Activated CD4-positive, alpha-beta T cell treated with anti-CD3 and anti-CD28 coated beads, Interleukin-2, amount 50 U/mL, for 4 hours (primary cell): ENCODE measurements at regions not wholly inside any gene's neighbourhood (a gene's known extent, or its start where the extent isn't known, plus 50 kb on each side); places are given as distances from the start of the nearest gene placed in this dataset.

ENCODE experiments used
- DNase-seq, 2 experiments: peaks; one replicate each; pipeline ENCODE4 v3.0.0-alpha.2; 2020

DNA sequence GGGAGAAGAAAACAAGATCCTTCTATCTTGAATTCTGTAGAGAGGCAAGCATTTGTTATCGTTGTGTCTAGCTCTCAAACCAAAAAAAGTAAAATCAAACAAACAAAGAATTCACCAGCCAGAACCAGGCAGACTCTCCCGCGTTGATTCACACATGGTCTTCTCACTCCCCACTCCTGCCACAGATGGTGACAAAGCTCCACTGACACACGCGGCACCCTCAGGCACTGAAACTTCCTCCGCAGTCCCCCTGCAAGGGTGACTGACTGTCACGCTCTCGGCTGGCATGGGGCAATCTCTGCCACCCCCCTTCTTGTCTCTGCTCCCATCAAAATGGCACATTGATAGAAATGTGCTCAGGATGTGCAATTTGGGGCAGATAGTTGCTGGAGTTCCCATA lies 304.9 kb downstream of the DHX15 start:
- DNase-seq: no peak

DNA sequence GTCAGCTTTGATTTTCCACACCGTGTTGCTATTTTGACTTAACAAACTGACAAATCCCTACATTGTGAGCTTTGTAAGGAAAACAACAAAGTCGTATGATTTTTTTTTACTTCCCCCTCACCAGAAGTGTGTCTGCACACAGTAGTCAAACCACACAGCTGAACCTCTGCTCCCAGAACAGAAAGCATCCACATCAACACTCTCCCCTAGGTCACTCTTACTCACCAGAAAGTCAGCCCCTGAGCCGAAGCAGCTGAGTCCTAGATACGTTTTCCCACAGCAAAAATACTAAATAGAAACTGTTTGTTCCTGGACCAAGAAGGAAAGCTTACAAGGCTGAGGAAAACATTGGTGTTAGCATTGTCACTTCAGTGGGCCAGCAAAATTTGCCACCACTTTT lies 305.7 kb downstream of the DHX15 start:
- DNase-seq: no peak

- no peak for DNase-seq
These were observed 309.9 kb downstream of the DHX15 start for GRCh38 chr4:24274381-24274941.

- DNase-seq: no peak
These were observed 311.2 kb downstream of the DHX15 start for GRCh38 chr4:24273136-24273535.

- no peak for DNase-seq
These were observed 317.2 kb downstream of the DHX15 start for GRCh38 chr4:24266951-24267722.

DNA sequence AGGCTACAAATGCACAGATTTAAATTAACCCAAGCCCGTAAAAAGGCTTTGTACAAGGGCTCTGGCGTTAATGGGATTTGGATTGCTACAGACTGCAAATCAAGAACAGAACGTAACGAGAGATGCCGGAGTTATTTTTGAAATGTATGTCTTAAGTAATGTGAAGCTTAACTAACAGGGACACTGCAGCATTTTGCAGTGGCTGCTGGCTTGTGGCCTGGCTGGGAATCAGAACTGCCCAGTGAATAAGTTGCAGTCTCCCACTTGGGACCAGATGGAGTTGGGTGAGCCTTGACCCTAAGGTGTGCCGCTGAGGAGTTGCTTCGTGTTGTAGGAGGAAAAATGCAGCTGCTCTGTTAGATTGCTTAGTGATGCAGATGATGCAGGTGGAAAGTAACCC lies 318.4 kb downstream of the DHX15 start:
- DNase-seq: no peak

DNA sequence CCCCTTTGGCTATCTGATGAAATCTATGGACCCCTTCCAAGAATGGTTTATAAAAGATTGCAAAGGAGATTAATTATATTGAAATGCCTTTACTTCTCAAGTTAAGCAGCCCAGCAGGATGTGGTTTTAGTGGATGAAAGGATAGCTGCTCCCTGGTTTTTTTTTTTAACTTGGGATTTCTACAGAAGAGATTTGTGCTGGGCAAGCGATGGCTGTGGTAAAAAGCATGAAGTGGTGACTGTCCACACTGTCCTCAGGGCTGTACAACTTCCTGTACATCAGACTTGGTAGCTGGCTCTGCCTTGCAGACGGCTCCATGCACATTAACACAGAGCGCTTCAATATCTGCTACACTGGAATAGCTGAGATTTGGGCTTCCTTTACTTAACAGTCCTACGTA lies 321.7 kb downstream of the DHX15 start:
- no peak for DNase-seq

- DNase-seq: no peak
These were observed 322.3 kb downstream of the DHX15 start for GRCh38 chr4:24262084-24262483.

DNA sequence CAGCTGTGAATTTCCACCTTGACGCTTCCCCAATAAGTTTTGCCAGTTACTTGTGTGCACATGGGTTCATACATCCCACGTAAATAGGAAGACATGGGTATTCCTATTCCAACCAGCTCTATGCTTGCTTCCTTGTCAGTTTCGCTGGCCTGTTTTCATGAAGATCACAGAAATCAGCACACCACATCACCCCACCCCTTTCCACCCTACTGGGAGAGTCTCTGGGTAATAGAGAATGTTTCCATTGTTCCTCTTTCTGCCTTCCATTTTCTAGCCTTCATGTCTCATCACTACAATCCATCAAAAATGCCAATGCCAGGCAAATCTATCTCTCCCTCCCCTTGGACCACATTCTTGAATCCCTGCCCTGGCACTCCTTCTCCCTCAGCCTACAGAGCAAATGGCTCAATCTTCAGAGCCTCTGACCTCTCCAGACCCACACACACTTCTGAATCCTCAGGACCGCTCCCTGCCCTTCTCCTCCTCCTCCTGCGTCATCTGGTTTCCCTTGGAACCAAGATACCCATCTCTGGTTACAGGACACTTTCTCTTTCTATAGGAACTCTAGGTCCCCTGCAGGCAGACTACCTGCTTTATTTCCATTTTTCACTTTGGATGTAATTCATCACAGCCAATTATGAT lies 323.3 kb downstream of the DHX15 start:
- no peak for DNase-seq

GRCh38 chr4:24260133-24260715 lies 324.1 kb downstream of the DHX15 start:
- DNase-seq: no peak

- no peak for DNase-seq
These were observed 327.8 kb downstream of the DHX15 start for GRCh38 chr4:24256547-24256946.

GRCh38 chr4:24256066-24256465 lies 328.3 kb downstream of the DHX15 start:
- DNase-seq: no peak

DNA sequence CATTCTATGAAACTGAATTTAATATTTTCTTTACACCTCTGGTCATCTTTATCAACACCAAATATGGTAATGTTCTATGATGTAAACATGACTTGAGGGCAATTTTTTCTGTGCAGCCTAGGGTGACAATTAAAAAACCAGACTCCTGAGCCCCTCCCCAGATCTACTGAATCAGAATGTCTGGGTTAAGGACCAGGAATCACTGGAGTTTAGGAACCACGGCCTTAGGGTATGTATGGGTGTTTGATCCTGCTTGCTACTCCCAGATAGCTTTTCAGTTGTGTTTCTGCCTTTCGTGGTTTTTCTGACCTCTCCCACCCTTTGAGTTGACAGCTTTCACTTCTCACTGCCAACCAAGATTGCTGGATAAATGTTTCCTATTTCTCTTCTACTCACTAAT lies 332.2 kb downstream of the DHX15 start:
- DNase-seq: no peak

DNA sequence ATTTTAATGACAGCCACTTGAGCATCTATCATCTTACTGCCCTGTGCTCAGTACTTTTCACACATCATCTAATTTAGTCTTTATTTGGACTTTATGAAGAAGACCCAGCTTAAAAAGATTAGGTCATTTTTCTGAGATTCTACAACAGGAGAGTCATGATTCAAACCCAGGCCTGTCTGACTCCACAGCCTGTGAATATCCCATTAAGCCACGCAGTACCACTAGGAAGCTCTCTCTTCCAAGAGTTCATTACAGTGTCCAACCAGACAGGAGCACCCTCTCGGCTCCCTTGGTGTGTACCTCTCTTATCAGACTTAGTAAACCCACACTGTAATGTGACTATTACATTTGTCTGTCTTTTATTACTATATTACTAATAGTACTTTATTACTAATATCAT lies 332.8 kb downstream of the DHX15 start:
- DNase-seq: no peak

- no peak for DNase-seq
These were observed 334.4 kb downstream of the DHX15 start for GRCh38 chr4:24249972-24250371.

DNA sequence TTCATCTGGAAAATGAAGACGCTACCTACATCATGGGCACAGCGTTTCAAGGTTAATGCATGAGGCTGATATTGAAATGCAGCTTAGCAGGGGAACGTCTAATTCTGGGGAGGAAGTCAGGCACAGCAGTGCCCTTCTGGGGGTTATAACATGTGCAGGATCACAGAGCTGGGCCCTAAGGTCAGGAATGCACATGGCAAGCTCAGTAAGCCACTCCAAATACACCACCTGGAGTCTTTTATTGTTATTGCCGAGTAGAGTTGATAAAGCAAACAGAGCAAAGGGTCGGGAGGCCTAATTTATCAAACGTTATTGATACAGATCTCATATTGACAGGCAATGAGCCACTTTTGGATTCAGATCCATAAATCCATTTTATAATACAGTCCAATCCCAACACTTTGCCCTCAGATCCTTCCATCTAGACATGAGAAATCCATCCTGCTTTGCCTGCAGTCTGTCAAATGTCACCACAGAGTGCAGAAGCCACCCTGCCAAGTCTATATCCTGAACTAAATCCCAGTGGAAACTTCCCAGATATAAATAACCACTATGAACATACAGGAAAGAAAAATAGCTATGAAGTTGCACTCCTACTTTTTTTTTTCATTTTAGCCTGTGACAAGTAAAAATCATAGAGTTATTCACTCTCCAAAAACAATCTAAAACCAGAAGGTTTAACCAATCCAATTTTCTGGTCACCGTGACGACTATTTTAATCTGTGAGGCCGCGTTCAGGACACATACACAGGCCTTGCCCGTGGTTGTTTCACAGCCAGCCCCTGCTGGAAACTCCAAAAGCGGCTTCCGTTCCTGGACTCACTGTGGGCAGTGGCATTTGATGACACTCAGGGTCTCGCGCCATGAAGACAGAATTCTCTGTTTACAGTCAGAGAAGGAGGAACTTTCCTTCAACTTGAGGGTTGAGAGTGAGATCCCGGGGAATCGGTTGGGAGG lies 335.4 kb downstream of the DHX15 start:
- DNase-seq: no peak

DNA sequence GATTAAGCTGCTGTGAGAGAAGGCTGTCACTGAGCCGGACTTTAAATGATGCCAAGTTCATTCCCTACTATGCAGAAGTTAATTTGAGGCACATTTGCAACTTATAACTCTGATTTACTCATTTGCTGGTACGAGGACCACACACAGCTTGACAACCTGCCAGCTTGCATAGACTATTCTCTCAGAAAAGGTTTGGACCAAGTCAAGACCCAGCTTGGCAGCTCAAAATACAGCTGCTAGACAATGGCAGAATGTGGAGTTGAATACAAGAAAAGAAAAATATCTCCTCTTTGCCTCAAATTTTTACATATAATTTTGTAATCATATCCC lies 338.9 kb downstream of the DHX15 start:
- no peak for DNase-seq

GRCh38 chr4:24244663-24245490 lies 339.5 kb downstream of the DHX15 start:
- DNase-seq: no peak

- no peak for DNase-seq
These were observed 340.7 kb downstream of the DHX15 start for GRCh38 chr4:24243641-24244040.

DNA sequence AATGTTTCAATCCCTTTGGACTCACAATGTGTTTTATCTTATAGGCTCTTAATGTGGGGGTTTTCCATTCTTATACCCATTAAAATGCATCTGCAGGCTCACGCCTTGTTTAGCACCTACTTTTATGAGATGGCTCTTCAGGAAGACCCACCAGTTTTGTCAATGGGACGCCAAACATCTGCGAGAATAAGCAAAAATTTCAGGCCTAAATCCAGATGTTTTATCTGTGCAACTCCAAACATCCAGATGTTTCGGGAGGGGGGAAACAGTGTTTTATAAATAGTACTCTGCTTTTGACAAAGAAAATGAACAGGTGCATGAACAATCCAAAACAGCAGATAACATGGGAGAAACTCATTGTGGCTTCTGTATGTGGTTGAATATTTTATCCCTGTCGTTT lies 342.8 kb downstream of the DHX15 start:
- DNase-seq: no peak

DNA sequence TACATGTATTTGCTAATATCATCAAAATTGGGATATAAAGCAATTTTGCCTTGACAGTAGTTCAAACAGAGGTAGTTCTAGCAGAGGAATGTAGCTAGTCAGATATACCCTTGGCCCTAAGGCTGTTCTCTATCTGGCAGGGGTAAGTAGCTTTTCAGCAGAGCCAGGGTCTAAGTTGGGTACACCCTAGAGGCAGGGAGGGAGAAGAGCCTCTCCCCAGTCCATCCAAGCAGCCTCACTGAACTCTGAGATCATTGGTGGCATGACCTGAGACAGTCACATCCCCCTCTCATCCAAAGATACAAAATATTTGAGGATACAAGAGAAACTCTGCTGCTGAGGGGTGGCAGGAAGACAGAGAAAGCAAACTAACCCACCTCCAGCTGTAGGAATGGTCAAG lies 343.7 kb downstream of the DHX15 start:
- DNase-seq: no peak

DNA sequence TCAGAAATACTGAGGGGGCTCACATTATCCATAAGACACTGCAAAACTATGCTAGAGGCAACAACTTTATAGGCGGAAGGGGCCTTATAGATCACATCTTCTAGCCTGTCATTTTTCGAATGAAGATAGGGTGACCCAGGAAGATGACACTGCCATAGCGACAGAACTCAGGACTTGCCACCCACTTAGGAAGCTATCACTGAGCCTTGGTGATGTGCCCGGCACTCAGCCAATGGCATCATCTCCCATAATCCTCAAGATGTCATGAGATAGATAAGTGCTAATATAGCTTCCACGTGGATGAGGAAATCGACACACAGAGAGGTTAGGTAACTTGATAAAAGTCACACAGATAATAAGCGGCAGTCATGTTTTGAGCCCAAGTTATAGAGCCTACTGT lies 346.6 kb downstream of the DHX15 start:
- DNase-seq: no peak
